NB4 (cell line): ENCODE measurements at regions not wholly inside any gene's neighbourhood (a gene's known extent, or its start where the extent isn't known, plus 50 kb on each side); places are given as distances from the start of the nearest gene placed in this dataset.

Experiments used
- DNase-seq: peaks from one replicate; pipeline ENCODE4 v3.0.0; 2010; ENCODE audit warnings: low read depth
- H3K4me3 ChIP-seq: one replicate; pipeline ENCODE4 v1.5.1; 2011; ENCODE audit warnings: mild to moderate bottlenecking, low read depth, low read length, moderate library complexity
- MAX ChIP-seq: IDR thresholded peaks from 2 replicates; pipeline ENCODE4 v1.6.1; 2011; ENCODE audit warnings: low read depth, low read length
- MYC ChIP-seq: IDR thresholded peaks from 2 replicates; pipeline ENCODE4 v1.6.1; 2011; ENCODE audit warnings: low read depth, low read length
- POLR2A ChIP-seq: IDR thresholded peaks from 2 replicates; pipeline ENCODE4 v1.6.1; 2011; ENCODE audit warnings: mild to moderate bottlenecking; ENCODE audit not compliant: insufficient read length; ENCODE audit errors: extremely low read depth
- TF ChIP-seq, protein P1 (sequence below): IDR thresholded peaks from one replicate; pipeline ENCODE4 v1.5.1; 2012; ENCODE audit warnings: low read depth, low read length

GRCh38 chr1:60989749-60990713, 92.3 kb upstream of the NFIA start:
- no peak overlapping the region for H3K4me3 ChIP-seq
- TF ChIP-seq MAX (no peak), MYC (no peak), POLR2A (no peak)
- TF ChIP-seq, protein P1, sequence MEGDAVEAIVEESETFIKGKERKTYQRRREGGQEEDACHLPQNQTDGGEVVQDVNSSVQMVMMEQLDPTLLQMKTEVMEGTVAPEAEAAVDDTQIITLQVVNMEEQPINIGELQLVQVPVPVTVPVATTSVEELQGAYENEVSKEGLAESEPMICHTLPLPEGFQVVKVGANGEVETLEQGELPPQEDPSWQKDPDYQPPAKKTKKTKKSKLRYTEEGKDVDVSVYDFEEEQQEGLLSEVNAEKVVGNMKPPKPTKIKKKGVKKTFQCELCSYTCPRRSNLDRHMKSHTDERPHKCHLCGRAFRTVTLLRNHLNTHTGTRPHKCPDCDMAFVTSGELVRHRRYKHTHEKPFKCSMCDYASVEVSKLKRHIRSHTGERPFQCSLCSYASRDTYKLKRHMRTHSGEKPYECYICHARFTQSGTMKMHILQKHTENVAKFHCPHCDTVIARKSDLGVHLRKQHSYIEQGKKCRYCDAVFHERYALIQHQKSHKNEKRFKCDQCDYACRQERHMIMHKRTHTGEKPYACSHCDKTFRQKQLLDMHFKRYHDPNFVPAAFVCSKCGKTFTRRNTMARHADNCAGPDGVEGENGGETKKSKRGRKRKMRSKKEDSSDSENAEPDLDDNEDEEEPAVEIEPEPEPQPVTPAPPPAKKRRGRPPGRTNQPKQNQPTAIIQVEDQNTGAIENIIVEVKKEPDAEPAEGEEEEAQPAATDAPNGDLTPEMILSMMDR = no peak
- no peak for DNase-seq

DNA sequence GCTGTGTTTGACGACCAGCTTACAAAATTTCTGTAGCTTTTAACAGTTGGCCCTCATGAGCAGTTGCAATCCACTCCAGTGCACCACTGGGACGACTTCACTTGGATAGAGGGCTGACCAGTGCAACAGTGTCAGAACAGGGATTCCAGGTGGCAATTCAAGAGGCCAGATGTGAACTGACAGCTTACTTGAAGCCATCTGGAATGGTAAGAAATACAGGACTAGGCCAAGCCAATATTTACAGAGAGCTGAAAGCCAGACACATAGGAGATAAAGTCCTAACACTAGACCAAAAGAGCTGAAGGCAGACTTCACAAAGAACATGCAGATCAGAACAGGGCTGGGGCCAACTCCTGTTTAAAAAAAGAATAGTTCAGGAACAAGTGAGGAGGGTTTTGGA, 93.5 kb upstream of the NFIA start:
- DNase-seq = no peak
- no peak overlapping the region for H3K4me3 ChIP-seq
- no peak for TF ChIP-seq MYC
- no peak for TF ChIP-seq POLR2A
- no peak for TF ChIP-seq MAX
- TF ChIP-seq, protein P1 = no peak

DNA sequence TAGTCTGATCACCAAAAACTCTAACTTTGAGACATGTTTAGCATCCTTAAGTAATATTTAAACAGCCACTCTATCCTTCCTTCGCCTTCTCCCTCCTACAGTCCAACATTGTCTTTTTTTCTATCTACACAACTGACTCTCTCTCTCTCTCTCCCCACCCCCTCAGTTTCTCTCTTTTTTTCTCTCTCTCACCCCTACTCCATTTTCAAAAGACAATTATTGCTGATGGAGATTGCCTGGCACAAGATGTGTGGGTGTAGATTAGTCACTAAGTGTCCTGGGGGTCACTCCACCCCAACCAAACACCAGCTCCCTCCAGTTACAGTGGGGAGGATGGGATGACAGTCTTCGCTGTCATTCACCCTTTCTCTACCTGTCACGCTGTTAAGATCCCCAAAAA, 94.5 kb upstream of the NFIA start:
- TF ChIP-seq POLR2A = no peak
- TF ChIP-seq, protein P1 = no peak
- TF ChIP-seq MYC = no peak
- no peak for TF ChIP-seq MAX
- no peak overlapping the region for H3K4me3 ChIP-seq
- DNase-seq = no peak

DNA sequence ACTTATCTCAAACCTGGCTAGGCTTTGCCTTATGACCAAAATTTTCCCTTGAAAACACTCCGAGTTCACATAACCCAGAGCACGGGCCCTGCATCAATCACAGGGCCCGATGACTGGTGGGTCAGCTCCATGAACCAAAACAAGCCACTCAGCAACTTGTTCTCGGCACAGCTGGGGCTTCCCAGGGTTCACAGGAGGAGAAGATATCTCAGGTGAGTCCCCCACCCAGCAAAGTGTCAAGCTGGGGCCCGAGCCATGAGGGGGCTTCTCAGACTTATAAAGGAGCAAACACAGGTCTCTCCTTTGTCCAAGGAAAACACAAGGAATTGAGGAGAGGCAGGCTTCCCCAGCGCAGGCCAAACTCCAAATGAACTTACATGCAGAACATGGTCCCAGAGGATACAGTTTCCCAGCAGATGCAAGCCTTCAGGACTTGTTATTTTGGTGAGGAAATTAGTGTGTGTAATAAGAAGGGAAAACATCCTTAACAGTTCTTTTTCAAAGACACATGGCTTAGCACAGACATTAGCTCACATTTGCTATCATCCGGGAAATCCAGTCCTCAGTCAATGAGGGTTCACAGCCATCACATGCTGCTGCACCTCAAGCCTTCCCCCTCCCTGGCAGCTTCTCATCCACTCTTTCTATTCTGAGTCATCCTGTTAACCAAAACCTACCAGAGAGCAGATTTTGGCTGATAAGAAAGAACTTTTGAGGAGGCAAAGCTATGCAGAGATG, 98.1 kb upstream of the NFIA start:
- no peak for DNase-seq
- TF ChIP-seq POLR2A = no peak
- TF ChIP-seq MAX = no peak
- no peak for TF ChIP-seq MYC
- TF ChIP-seq, protein P1 = no peak
- no peak overlapping the region for H3K4me3 ChIP-seq

- TF ChIP-seq, protein P1 = no peak
- TF ChIP-seq POLR2A = no peak
- TF ChIP-seq MAX = no peak
- TF ChIP-seq MYC = no peak
- no peak for DNase-seq
- H3K4me3 ChIP-seq = no peak overlapping the region
Measured at GRCh38 chr1:60983701-60984061, 98.7 kb upstream of the NFIA start.
